Gastroesophageal sphincter (tissue), 3 donors: ENCODE measurements at regions not wholly inside any gene's neighbourhood (a gene's known extent, or its start where the extent isn't known, plus 50 kb on each side); places are given as distances from the start of the nearest gene placed in this dataset.
"Not testable (repeated sequence)": the region's sequence is repeated elsewhere in the genome, so short reads cannot be mapped to it uniquely, and the experiment has no call there.

ENCODE experiments used
- EP300 ChIP-seq: sonication (generic); formaldehyde crosslinking; IDR thresholded peaks from one replicate; pipeline ENCODE4 v1.6.1; 2017; ENCODE audit warnings: antibody characterized with exemption, mild to moderate bottlenecking
- POLR2A ChIP-seq, 2 donors: fragments of 450-650 bp; IDR thresholded peaks; one replicate each; pipeline ENCODE4 v1.6.1; 2017; ENCODE audit warnings: antibody characterized with exemption in 2 of 2, mild to moderate bottlenecking in 2 of 2, moderate library complexity in 1 of 2
- POLR2AphosphoS5 ChIP-seq: sonication (generic); formaldehyde crosslinking; IDR thresholded peaks from one replicate; pipeline ENCODE4 v1.6.1; 2017; ENCODE audit warnings: antibody characterized with exemption
- TF ChIP-seq, protein P1 (sequence below), 4 experiments: fragments of 200-600 bp in 2 of 4; fragments of 450-650 bp in 2 of 4; sonication (generic) in 1 of 4; IDR thresholded peaks; one replicate each; pipeline ENCODE4 v1.5.1; 2017 to 2019; ENCODE audit warnings: antibody characterized with exemption in 4 of 4, mild to moderate bottlenecking in 2 of 4, moderate library complexity in 2 of 4

DNA sequence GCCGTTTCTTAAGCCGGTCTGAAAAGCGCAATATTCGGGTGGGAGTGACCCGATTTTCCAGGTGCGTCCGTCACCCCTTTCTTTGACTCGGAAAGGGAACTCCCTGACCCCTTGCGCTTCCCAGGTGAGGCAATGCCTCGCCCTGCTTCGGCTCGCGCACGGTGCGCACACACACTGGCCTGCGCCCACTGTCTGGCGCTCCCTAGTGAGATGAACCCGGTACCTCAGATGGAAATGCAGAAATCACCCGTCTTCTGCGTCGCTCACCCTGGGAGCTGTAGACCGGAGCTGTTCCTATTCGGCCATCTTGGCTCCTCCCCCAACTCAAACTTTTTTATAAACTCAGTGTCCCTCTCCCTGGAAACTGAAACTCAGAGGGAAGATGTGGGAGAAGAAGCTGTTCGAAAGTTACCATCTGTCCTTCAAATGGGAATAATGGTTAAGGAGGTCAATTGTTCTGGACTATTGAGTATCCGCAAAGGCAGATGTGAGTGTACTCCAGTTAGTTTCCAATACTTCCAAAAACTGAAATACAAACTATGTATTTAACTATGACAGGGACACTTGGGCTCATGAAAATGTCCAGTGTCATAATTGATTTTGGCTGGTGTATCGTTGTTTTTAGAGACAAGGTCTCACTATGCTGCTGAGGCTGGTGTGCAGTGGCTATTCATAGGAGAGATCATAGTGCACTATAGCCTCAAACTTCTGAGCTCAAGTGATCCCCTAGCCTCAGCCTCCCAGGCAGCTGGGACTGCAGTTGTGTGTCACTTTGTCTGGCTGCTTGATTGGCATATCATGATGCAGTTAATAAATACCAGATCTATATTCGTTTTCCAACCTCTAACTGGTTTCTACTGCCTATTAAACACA, 67.8 kb upstream of the OSBPL3 start:
- TF ChIP-seq POLR2A (IDR thresholded peaks at IDR 0.05); POLR2AphosphoS5; EP300: not testable (repeated sequence)
- TF ChIP-seq, protein P1, sequence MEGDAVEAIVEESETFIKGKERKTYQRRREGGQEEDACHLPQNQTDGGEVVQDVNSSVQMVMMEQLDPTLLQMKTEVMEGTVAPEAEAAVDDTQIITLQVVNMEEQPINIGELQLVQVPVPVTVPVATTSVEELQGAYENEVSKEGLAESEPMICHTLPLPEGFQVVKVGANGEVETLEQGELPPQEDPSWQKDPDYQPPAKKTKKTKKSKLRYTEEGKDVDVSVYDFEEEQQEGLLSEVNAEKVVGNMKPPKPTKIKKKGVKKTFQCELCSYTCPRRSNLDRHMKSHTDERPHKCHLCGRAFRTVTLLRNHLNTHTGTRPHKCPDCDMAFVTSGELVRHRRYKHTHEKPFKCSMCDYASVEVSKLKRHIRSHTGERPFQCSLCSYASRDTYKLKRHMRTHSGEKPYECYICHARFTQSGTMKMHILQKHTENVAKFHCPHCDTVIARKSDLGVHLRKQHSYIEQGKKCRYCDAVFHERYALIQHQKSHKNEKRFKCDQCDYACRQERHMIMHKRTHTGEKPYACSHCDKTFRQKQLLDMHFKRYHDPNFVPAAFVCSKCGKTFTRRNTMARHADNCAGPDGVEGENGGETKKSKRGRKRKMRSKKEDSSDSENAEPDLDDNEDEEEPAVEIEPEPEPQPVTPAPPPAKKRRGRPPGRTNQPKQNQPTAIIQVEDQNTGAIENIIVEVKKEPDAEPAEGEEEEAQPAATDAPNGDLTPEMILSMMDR (IDR thresholded peaks at IDR 0.05): not testable (repeated sequence)
